ENCODE measurements at regions not wholly inside any gene's neighbourhood (a gene's known extent, or its start where the extent isn't known, plus 50 kb on each side); places are given as distances from the start of the nearest gene placed in this dataset.
"Not testable (repeated sequence)": the region's sequence is repeated elsewhere in the genome, so short reads cannot be mapped to it uniquely, and the experiment has no call there.

GRCh38 chr10:28449382-28449781 is 83.5 kb upstream of the WAC start:
- TF ChIP-seq POLR2A (IDR thresholded peaks at IDR 0.05) (no peak), CTCF (IDR thresholded peaks at IDR 0.05) (no peak)
- WGBS, 2 donors: 74 to 80% methylated on average over 1 of the region's 1 CpG
- no peak for DNase-seq (ENCODE audit: low spot score in 2 of 2)
- intact Hi-C loops (cut with DNase I; ENCODE audit: low total_unique reads): no loop called here
- H3K4me3 ChIP-seq (ENCODE audit: low read depth, poor library complexity, severe bottlenecking): no peak overlapping the region

GRCh38 chr10:28449926-28450325 is 83.0 kb upstream of the WAC start:
- TF ChIP-seq CTCF (IDR thresholded peaks at IDR 0.05): no peak
- TF ChIP-seq POLR2A (IDR thresholded peaks at IDR 0.05): no peak
- DNase-seq (ENCODE audit: low spot score in 2 of 2): no peak
- 36 to 47% methylated on average over 1 of the region's 1 CpG for WGBS, 2 donors
- H3K4me3 ChIP-seq (ENCODE audit: low read depth, poor library complexity, severe bottlenecking): no peak overlapping the region
- intact Hi-C loops (cut with DNase I; ENCODE audit: low total_unique reads): no loop called here

DNA sequence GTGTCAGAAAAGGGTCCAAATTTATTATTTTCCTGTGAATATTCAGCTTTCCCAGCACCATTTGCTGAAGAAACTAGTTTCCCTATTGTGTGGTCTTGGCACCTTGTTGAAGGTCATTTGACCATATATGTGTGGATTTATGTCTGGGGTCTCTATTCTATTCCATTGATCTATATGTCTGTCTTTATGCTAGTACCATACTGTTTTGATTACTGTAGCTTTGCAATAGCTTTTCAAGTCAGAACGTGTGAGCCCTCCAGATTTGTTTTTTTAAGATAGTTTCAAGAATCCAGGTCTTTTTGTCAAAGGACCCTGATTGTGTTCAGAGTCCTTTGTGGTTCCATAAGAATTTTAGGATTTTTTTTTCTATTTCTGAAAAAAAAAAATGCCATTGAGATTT is 79.0 kb upstream of the WAC start:
- no peak for DNase-seq (ENCODE audit: low spot score in 2 of 2)
- intact Hi-C loops (cut with DNase I; ENCODE audit: low total_unique reads): no loop called here
- TF ChIP-seq POLR2A (IDR thresholded peaks at IDR 0.05): no peak
- no peak for TF ChIP-seq CTCF (IDR thresholded peaks at IDR 0.05)
- 84 to 91% methylated on average over 1 of the region's 1 CpG for WGBS, 2 donors
- no peak overlapping the region for H3K4me3 ChIP-seq (ENCODE audit: low read depth, poor library complexity, severe bottlenecking)

DNA sequence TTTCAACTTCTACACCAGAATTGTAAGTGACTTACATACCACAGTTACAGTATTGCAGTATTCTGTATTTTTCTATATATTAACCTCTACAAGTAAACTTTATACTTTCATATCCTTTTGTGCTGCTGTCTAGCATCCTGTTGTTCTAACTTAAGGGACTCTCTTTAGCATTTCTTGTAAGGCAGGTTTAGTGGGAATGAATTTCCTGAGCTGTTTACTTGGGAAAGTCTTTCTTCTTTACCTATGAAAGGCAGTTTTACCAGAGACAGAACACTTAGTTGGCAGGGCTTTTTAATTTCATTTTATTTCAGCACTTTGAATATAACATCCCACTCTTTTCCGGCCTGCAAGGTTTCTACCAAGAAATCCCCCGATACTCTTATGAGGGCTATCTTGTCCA is 75.8 kb upstream of the WAC start:
- H3K4me3 ChIP-seq (ENCODE audit: low read depth, poor library complexity, severe bottlenecking): no peak overlapping the region
- intact Hi-C loops (cut with DNase I; ENCODE audit: low total_unique reads): no loop called here
- no peak for DNase-seq (ENCODE audit: low spot score in 2 of 2)
- WGBS, 2 donors: 61 to 62% methylated on average over 2 of the region's 2 CpGs
- TF ChIP-seq CTCF (IDR thresholded peaks at IDR 0.05) (no peak), POLR2A (IDR thresholded peaks at IDR 0.05) (no peak)

DNA sequence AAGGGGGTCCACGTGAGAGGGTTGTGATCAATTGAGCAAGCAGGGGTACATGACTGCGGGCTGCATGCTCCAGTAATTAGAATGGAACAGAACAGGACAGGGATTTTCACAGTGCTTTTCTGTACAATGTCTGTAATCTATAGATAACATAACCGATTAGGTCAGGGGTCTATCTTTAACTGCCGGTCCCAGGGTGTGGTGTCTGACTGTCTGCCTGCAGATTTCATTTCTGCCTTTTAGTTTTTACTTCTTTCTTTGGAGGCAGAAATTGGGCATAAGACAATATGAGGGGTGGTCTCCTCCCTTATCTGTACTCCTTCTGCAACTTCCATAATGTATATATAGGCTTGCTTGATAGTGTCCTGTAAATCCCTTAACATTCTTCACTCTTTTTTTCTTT is 75.0 kb upstream of the WAC start:
- DNase-seq (ENCODE audit: low spot score in 2 of 2); H3K4me3 ChIP-seq (ENCODE audit: low read depth, poor library complexity, severe bottlenecking); intact Hi-C loops (cut with DNase I; ENCODE audit: low total_unique reads): not testable (repeated sequence)
- WGBS, 2 donors: 67 to 72% methylated on average over 4 of the region's 4 CpGs

GRCh38 chr10:28459453-28460144 is 73.3 kb upstream of the WAC start:
- TF ChIP-seq CTCF (IDR thresholded peaks at IDR 0.05): no peak
- no peak for TF ChIP-seq POLR2A (IDR thresholded peaks at IDR 0.05)
- intact Hi-C loops (cut with DNase I; ENCODE audit: low total_unique reads): no loop called here
- DNase-seq (ENCODE audit: low spot score in 2 of 2): no peak
- WGBS, 2 donors: 92 to 95% methylated on average over 4 of the region's 4 CpGs
- H3K4me3 ChIP-seq (ENCODE audit: low read depth, poor library complexity, severe bottlenecking): no peak overlapping the region
